HG02885 (cell line): ENCODE measurements at regions not wholly inside any gene's neighbourhood (a gene's known extent, or its start where the extent isn't known, plus 50 kb on each side); places are given as distances from the start of the nearest gene placed in this dataset.

Experiments
- ATAC-seq: cut with Tn5 transposase; IDR thresholded peaks from one replicate; pipeline ENCODE4 v1.9.1; 2021; ENCODE audit warnings: mild to moderate bottlenecking; ENCODE audit not compliant: unreplicated experiment, poor library complexity

- ATAC-seq, result no peak
Observed at GRCh38 chr1:55926906-55927471, 652.4 kb downstream of the PLPP3 start.

- no peak for ATAC-seq
Observed at GRCh38 chr1:55916907-55917306, 662.5 kb downstream of the PLPP3 start.

GRCh38 chr1:55916481-55916880, 662.9 kb downstream of the PLPP3 start:
- no peak for ATAC-seq

- no peak for ATAC-seq
Observed at GRCh38 chr1:55913565-55913964, 665.8 kb downstream of the PLPP3 start.

GRCh38 chr1:55912438-55912837, 666.9 kb downstream of the PLPP3 start:
- ATAC-seq, result no peak

- no peak for ATAC-seq
Observed at GRCh38 chr1:55904541-55904940, 674.8 kb downstream of the PLPP3 start.

GRCh38 chr1:55898181-55898580, 681.2 kb downstream of the PLPP3 start:
- ATAC-seq, result no peak

- ATAC-seq, result no peak
Observed at GRCh38 chr1:55896210-55896609, 681.0 kb upstream of the USP24 start.

GRCh38 chr1:55894521-55894920, 679.4 kb upstream of the USP24 start:
- ATAC-seq, result no peak

- ATAC-seq, result no peak
Observed at GRCh38 chr1:55893155-55893554, 678.0 kb upstream of the USP24 start.

- ATAC-seq, result no peak
Observed at GRCh38 chr1:55888685-55889317, 673.6 kb upstream of the USP24 start.

GRCh38 chr1:55886856-55887712, 671.9 kb upstream of the USP24 start:
- ATAC-seq, result no peak

GRCh38 chr1:55885619-55886018, 670.5 kb upstream of the USP24 start:
- ATAC-seq, result no peak

- ATAC-seq, result no peak
Observed at GRCh38 chr1:55882931-55883330, 667.8 kb upstream of the USP24 start.

- no peak for ATAC-seq
Observed at GRCh38 chr1:55879346-55879745, 664.2 kb upstream of the USP24 start.

GRCh38 chr1:55877437-55878232, 662.5 kb upstream of the USP24 start:
- ATAC-seq, result no peak

- ATAC-seq, result no peak
Observed at GRCh38 chr1:55876276-55877060, 661.3 kb upstream of the USP24 start.

GRCh38 chr1:55870106-55870505, 654.9 kb upstream of the USP24 start:
- no peak for ATAC-seq

GRCh38 chr1:55869065-55869464, 653.9 kb upstream of the USP24 start:
- ATAC-seq, result no peak

GRCh38 chr1:55868026-55868425, 652.9 kb upstream of the USP24 start:
- no peak for ATAC-seq
